H1 (cell line): ENCODE measurements at regions not wholly inside any gene's neighbourhood (a gene's known extent, or its start where the extent isn't known, plus 50 kb on each side); places are given as distances from the start of the nearest gene placed in this dataset.

Experiments
- ATF3 ChIP-seq: IDR thresholded peaks from 2 replicates; pipeline ENCODE4 v1.6.1; 2011; ENCODE audit warnings: low read depth, mild to moderate bottlenecking, low read length; ENCODE audit not compliant: insufficient read depth
- CBX5 ChIP-seq: fragments of 300-800, 300-1000 bp; sonication (generic); IDR thresholded peaks from 2 replicates; pipeline ENCODE4 v1.7.1; 2016; ENCODE audit warnings: antibody characterized with exemption, low read length, low read depth
- CREB1 ChIP-seq: IDR thresholded peaks from 2 replicates; pipeline ENCODE4 v1.6.1; 2012; ENCODE audit warnings: inconsistent platforms
- EGR1 ChIP-seq: IDR thresholded peaks from 2 replicates; pipeline ENCODE4 v1.6.1; 2011; ENCODE audit warnings: low read depth, low read length, borderline replicate concordance
- EP300 ChIP-seq, 2 experiments: IDR thresholded peaks; 1 replicate in 1 of 2; 2 replicates in 1 of 2; pipeline ENCODE4 v1.6.1; 2011 to 2012; ENCODE audit warnings: low read depth in 2 of 2, low read length in 2 of 2, mild to moderate bottlenecking in 2 of 2, borderline replicate concordance in 1 of 2, inconsistent platforms in 1 of 2, moderate library complexity in 1 of 2
- FOSL1 ChIP-seq: IDR thresholded peaks from 2 replicates; pipeline ENCODE4 v1.6.1; 2011; ENCODE audit warnings: mild to moderate bottlenecking, low read depth, low read length, moderate library complexity; ENCODE audit not compliant: insufficient read depth
- POLR2A ChIP-seq, 2 experiments: IDR thresholded peaks; 1 replicate in 1 of 2; 2 replicates in 1 of 2; pipeline ENCODE4 v1.6.1; 2011; ENCODE audit warnings: low read depth in 2 of 2, low read length in 2 of 2, mild to moderate bottlenecking in 2 of 2; ENCODE audit errors: control extremely low read depth in 1 of 2
- POLR2AphosphoS5 ChIP-seq: IDR thresholded peaks from 2 replicates; pipeline ENCODE4 v1.6.1; 2011; ENCODE audit warnings: low read depth, low read length
- RBBP5 ChIP-seq: IDR thresholded peaks from 2 replicates; pipeline ENCODE4 v1.7.1; 2012; ENCODE audit warnings: low read depth, mild to moderate bottlenecking, inconsistent platforms, low read length, moderate library complexity, borderline replicate concordance
- RFX5 ChIP-seq: IDR thresholded peaks from 2 replicates; pipeline ENCODE4 v1.6.1; 2011; ENCODE audit warnings: low read depth, low read length, improper control_type of control experiment, borderline replicate concordance
- SIX5 ChIP-seq: IDR thresholded peaks from 2 replicates; pipeline ENCODE4 v1.6.1; 2011; ENCODE audit warnings: mild to moderate bottlenecking, low read depth, low read length
- YY1 ChIP-seq: IDR thresholded peaks from 2 replicates; pipeline ENCODE4 v1.6.1; 2011; ENCODE audit warnings: low read depth, mild to moderate bottlenecking, low read length
- TF ChIP-seq, protein P1 (sequence below), 3 experiments: IDR thresholded peaks; 1 replicate in 2 of 3; 2 replicates in 1 of 3; pipeline versions ENCODE4 v1.5.1 to v1.6.1; 2011; ENCODE audit warnings: low read length in 3 of 3, mild to moderate bottlenecking in 3 of 3, inconsistent platforms in 2 of 3, low read depth in 1 of 3, moderate library complexity in 1 of 3; ENCODE audit not compliant: insufficient read depth in 1 of 3; ENCODE audit errors: control extremely low read depth in 1 of 3
- TF ChIP-seq, protein P2 (sequence below): IDR thresholded peaks from 2 replicates; pipeline ENCODE4 v1.6.1; 2012; ENCODE audit warnings: inconsistent platforms

DNA sequence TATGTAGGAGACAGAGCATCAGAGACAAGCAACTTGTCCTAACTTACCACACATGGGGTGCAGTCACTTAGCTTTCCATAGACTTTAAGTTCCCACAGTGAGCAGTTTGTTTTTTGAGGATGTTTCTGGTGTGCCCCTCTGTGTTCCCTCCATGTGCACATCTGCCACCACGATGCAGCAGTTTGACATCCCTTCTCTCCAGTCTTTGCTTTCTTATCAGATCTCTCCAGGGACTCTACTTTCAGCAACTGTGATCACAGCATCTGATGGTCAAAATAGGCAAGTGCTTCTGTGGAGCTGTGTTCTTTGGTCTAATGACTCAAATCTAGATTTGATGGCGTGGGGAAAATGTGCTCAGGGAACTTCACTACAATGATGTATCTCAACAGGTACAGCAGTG lies 96.5 kb upstream of the NAMPT start:
- TF ChIP-seq, protein P1, sequence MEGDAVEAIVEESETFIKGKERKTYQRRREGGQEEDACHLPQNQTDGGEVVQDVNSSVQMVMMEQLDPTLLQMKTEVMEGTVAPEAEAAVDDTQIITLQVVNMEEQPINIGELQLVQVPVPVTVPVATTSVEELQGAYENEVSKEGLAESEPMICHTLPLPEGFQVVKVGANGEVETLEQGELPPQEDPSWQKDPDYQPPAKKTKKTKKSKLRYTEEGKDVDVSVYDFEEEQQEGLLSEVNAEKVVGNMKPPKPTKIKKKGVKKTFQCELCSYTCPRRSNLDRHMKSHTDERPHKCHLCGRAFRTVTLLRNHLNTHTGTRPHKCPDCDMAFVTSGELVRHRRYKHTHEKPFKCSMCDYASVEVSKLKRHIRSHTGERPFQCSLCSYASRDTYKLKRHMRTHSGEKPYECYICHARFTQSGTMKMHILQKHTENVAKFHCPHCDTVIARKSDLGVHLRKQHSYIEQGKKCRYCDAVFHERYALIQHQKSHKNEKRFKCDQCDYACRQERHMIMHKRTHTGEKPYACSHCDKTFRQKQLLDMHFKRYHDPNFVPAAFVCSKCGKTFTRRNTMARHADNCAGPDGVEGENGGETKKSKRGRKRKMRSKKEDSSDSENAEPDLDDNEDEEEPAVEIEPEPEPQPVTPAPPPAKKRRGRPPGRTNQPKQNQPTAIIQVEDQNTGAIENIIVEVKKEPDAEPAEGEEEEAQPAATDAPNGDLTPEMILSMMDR (IDR thresholded peaks at IDR 0.05; ENCODE audit: control extremely low read depth in 1 of 3, insufficient read depth in 1 of 3, low read depth in 1 of 3, low read length in 3 of 3), result no peak
- no peak for TF ChIP-seq RFX5
- TF ChIP-seq, protein P2, sequence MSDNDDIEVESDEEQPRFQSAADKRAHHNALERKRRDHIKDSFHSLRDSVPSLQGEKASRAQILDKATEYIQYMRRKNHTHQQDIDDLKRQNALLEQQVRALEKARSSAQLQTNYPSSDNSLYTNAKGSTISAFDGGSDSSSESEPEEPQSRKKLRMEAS, result no peak
- TF ChIP-seq POLR2A (IDR thresholded peaks at IDR 0.05; ENCODE audit: control extremely low read depth in 1 of 2, low read depth in 2 of 2, low read length in 2 of 2), result no peak
- TF ChIP-seq CREB1, result no peak
- no peak for TF ChIP-seq FOSL1
- no peak for TF ChIP-seq EGR1
- TF ChIP-seq YY1, result no peak
- TF ChIP-seq ATF3, result no peak
- no peak for TF ChIP-seq RBBP5
- TF ChIP-seq POLR2AphosphoS5, result no peak
- no peak for TF ChIP-seq CBX5
- TF ChIP-seq EP300 (IDR thresholded peaks at IDR 0.05; ENCODE audit: borderline replicate concordance in 1 of 2, low read depth in 2 of 2, low read length in 2 of 2), result no peak
- no peak for TF ChIP-seq SIX5
